ENCODE measurements at regions not wholly inside any gene's neighbourhood (a gene's known extent, or its start where the extent isn't known, plus 50 kb on each side); places are given as distances from the start of the nearest gene placed in this dataset.

GRCh38 chr12:127455347-127456265, 811.4 kb upstream of the TMEM132C start:
- intact Hi-C loops (cut with DNase I) = no loop called here
- no peaks in the 10 kb centered on the region for H3K9me3 ChIP-seq
- no peak for DNase-seq (ENCODE audit: low spot score)
- no peak overlapping the region for H3K4me3 ChIP-seq
- H3K4me1 ChIP-seq (replicated peaks) = no peaks in the 10 kb centered on the region
- H3K27me3 ChIP-seq (replicated peaks; ENCODE audit: insufficient read depth) = peaks cover 5% of the 10 kb centered on the region
- no peaks in the 10 kb centered on the region for H3K36me3 ChIP-seq
- 5% methylated on average over 29 of the region's 85 CpGs for WGBS
- TF ChIP-seq POLR2A (IDR thresholded peaks at IDR 0.05) (no peak), CTCF (IDR thresholded peaks at IDR 0.05) (no peak), POLR2AphosphoS5 (IDR thresholded peaks at IDR 0.05) (no peak)
- no peak overlapping the region for H3K27ac ChIP-seq

- peaks cover 5% of the 10 kb centered on the region for H3K27me3 ChIP-seq (replicated peaks; ENCODE audit: insufficient read depth)
- no peak for DNase-seq (ENCODE audit: low spot score)
- H3K4me1 ChIP-seq (replicated peaks) = no peaks in the 10 kb centered on the region
- no peak overlapping the region for H3K27ac ChIP-seq
- no peak overlapping the region for H3K4me3 ChIP-seq
- TF ChIP-seq CTCF (IDR thresholded peaks at IDR 0.05) = no peak
- no peak for TF ChIP-seq POLR2A (IDR thresholded peaks at IDR 0.05)
- no peak for TF ChIP-seq POLR2AphosphoS5 (IDR thresholded peaks at IDR 0.05)
- intact Hi-C loops (cut with DNase I) = no loop called here
- no peaks in the 10 kb centered on the region for H3K36me3 ChIP-seq
- H3K9me3 ChIP-seq = no peaks in the 10 kb centered on the region
- 76% methylated on average over 5 of the region's 5 CpGs for WGBS
These were observed 809.2 kb upstream of the TMEM132C start for GRCh38 chr12:127457726-127458125.

GRCh38 chr12:127459166-127459565, 807.8 kb upstream of the TMEM132C start:
- peaks cover 5% of the 10 kb centered on the region for H3K27me3 ChIP-seq (replicated peaks; ENCODE audit: insufficient read depth)
- H3K27ac ChIP-seq = no peak overlapping the region
- DNase-seq (ENCODE audit: low spot score) = no peak
- TF ChIP-seq CTCF (IDR thresholded peaks at IDR 0.05) = no peak
- no peak for TF ChIP-seq POLR2A (IDR thresholded peaks at IDR 0.05)
- TF ChIP-seq POLR2AphosphoS5 (IDR thresholded peaks at IDR 0.05) = no peak
- H3K9me3 ChIP-seq = no peaks in the 10 kb centered on the region
- WGBS = 49% methylated on average over 2 of the region's 2 CpGs
- intact Hi-C loops (cut with DNase I) = no loop called here
- no peak overlapping the region for H3K4me3 ChIP-seq
- no peaks in the 10 kb centered on the region for H3K36me3 ChIP-seq
- H3K4me1 ChIP-seq (replicated peaks) = no peaks in the 10 kb centered on the region

- Histone ChIP-seq H3K36me3 (no peaks in the 10 kb centered on the region), H3K4me1 (replicated peaks) (no peaks in the 10 kb centered on the region), H3K9me3 (no peaks in the 10 kb centered on the region), H3K4me3 (no peak overlapping the region), H3K27ac (no peak overlapping the region), H3K27me3 (replicated peaks; ENCODE audit: insufficient read depth) (peaks cover 5% of the 10 kb centered on the region)
- intact Hi-C loops (cut with DNase I) = no loop called here
- no peak for TF ChIP-seq POLR2A (IDR thresholded peaks at IDR 0.05)
- no peak for TF ChIP-seq POLR2AphosphoS5 (IDR thresholded peaks at IDR 0.05)
- WGBS = 91% methylated on average over 6 of the region's 6 CpGs
- no peak for DNase-seq (ENCODE audit: low spot score)
These were observed 807.3 kb upstream of the TMEM132C start for GRCh38 chr12:127459687-127460086.

GRCh38 chr12:127463237-127463636, 803.7 kb upstream of the TMEM132C start:
- no peak overlapping the region for H3K27ac ChIP-seq
- H3K36me3 ChIP-seq = no peaks in the 10 kb centered on the region
- H3K4me1 ChIP-seq (replicated peaks) = no peaks in the 10 kb centered on the region
- H3K27me3 ChIP-seq (replicated peaks; ENCODE audit: insufficient read depth) = no peaks in the 10 kb centered on the region
- no peaks in the 10 kb centered on the region for H3K9me3 ChIP-seq
- H3K4me3 ChIP-seq = no peak overlapping the region
- no peak for DNase-seq (ENCODE audit: low spot score)
- 100% methylated on average over 1 of the region's 1 CpG for WGBS
- no peak for TF ChIP-seq CTCF (IDR thresholded peaks at IDR 0.05)
- no peak for TF ChIP-seq POLR2AphosphoS5 (IDR thresholded peaks at IDR 0.05)
- no peak for TF ChIP-seq POLR2A (IDR thresholded peaks at IDR 0.05)
- intact Hi-C loops (cut with DNase I) = no loop called here

Data from prostate gland (tissue), 2 donors.